K562 (cell line): ENCODE measurements at regions not wholly inside any gene's neighbourhood (a gene's known extent, or its start where the extent isn't known, plus 50 kb on each side); places are given as distances from the start of the nearest gene placed in this dataset.

ENCODE experiments used
- SFPQ ChIP-seq: fragments of 200-400 bp; formaldehyde crosslinking; IDR thresholded peaks from 2 replicates; pipeline ENCODE4 v1.6.1; 2017; ENCODE audit warnings: mild to moderate bottlenecking, low read depth, low read length, moderate library complexity
- SP1 ChIP-seq: sonication (generic); formaldehyde crosslinking; IDR thresholded peaks from 2 replicates; pipeline ENCODE4 v1.8.1; 2022; ENCODE audit warnings: mild to moderate bottlenecking, missing genetic modification reagents
- TF ChIP-seq, protein P1 (sequence below): fragments of 450-650 bp; IDR thresholded peaks from 2 replicates; pipeline ENCODE4 v1.6.1; 2016; ENCODE audit warnings: mild to moderate bottlenecking, moderate library complexity
- TF ChIP-seq, protein P2 (sequence below): fragments of 250-450 bp; sonication (Bioruptor Pico); IDR thresholded peaks from 2 replicates; pipeline ENCODE4 v1.4.0; 2020; ENCODE audit warnings: mild to moderate bottlenecking
- TF ChIP-seq, protein P3 (sequence below): sonication (generic); formaldehyde crosslinking; IDR thresholded peaks from 2 replicates; pipeline ENCODE4 v1.9.0; 2022; ENCODE audit warnings: mild to moderate bottlenecking, missing genetic modification reagents

DNA sequence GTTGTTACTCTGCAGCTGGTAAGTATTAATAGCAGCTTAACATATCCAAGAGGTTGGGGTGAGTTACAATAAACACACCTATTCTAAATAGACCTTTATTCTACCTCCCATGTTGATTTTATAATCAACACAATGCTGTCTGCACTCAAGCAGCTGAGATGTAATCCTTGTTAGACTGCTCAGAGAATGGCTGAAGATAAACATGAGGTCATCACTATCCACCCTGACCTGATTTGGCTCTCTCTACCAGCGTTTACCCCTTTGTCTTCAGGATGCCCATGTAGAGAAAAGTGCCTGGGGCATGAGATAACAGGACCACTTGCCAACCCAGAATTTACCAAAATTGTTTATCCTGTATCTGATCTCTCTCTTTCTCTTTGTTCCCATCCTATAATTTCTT is 220.7 kb upstream of the DEFB112 start (continued):
- TF ChIP-seq, protein P1, sequence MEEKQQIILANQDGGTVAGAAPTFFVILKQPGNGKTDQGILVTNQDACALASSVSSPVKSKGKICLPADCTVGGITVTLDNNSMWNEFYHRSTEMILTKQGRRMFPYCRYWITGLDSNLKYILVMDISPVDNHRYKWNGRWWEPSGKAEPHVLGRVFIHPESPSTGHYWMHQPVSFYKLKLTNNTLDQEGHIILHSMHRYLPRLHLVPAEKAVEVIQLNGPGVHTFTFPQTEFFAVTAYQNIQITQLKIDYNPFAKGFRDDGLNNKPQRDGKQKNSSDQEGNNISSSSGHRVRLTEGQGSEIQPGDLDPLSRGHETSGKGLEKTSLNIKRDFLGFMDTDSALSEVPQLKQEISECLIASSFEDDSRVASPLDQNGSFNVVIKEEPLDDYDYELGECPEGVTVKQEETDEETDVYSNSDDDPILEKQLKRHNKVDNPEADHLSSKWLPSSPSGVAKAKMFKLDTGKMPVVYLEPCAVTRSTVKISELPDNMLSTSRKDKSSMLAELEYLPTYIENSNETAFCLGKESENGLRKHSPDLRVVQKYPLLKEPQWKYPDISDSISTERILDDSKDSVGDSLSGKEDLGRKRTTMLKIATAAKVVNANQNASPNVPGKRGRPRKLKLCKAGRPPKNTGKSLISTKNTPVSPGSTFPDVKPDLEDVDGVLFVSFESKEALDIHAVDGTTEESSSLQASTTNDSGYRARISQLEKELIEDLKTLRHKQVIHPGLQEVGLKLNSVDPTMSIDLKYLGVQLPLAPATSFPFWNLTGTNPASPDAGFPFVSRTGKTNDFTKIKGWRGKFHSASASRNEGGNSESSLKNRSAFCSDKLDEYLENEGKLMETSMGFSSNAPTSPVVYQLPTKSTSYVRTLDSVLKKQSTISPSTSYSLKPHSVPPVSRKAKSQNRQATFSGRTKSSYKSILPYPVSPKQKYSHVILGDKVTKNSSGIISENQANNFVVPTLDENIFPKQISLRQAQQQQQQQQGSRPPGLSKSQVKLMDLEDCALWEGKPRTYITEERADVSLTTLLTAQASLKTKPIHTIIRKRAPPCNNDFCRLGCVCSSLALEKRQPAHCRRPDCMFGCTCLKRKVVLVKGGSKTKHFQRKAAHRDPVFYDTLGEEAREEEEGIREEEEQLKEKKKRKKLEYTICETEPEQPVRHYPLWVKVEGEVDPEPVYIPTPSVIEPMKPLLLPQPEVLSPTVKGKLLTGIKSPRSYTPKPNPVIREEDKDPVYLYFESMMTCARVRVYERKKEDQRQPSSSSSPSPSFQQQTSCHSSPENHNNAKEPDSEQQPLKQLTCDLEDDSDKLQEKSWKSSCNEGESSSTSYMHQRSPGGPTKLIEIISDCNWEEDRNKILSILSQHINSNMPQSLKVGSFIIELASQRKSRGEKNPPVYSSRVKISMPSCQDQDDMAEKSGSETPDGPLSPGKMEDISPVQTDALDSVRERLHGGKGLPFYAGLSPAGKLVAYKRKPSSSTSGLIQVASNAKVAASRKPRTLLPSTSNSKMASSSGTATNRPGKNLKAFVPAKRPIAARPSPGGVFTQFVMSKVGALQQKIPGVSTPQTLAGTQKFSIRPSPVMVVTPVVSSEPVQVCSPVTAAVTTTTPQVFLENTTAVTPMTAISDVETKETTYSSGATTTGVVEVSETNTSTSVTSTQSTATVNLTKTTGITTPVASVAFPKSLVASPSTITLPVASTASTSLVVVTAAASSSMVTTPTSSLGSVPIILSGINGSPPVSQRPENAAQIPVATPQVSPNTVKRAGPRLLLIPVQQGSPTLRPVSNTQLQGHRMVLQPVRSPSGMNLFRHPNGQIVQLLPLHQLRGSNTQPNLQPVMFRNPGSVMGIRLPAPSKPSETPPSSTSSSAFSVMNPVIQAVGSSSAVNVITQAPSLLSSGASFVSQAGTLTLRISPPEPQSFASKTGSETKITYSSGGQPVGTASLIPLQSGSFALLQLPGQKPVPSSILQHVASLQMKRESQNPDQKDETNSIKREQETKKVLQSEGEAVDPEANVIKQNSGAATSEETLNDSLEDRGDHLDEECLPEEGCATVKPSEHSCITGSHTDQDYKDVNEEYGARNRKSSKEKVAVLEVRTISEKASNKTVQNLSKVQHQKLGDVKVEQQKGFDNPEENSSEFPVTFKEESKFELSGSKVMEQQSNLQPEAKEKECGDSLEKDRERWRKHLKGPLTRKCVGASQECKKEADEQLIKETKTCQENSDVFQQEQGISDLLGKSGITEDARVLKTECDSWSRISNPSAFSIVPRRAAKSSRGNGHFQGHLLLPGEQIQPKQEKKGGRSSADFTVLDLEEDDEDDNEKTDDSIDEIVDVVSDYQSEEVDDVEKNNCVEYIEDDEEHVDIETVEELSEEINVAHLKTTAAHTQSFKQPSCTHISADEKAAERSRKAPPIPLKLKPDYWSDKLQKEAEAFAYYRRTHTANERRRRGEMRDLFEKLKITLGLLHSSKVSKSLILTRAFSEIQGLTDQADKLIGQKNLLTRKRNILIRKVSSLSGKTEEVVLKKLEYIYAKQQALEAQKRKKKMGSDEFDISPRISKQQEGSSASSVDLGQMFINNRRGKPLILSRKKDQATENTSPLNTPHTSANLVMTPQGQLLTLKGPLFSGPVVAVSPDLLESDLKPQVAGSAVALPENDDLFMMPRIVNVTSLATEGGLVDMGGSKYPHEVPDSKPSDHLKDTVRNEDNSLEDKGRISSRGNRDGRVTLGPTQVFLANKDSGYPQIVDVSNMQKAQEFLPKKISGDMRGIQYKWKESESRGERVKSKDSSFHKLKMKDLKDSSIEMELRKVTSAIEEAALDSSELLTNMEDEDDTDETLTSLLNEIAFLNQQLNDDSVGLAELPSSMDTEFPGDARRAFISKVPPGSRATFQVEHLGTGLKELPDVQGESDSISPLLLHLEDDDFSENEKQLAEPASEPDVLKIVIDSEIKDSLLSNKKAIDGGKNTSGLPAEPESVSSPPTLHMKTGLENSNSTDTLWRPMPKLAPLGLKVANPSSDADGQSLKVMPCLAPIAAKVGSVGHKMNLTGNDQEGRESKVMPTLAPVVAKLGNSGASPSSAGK = no peak
- TF ChIP-seq SFPQ (no peak), SP1 (CRISPR knock-in tag) (no peak)
- TF ChIP-seq, protein P2, sequence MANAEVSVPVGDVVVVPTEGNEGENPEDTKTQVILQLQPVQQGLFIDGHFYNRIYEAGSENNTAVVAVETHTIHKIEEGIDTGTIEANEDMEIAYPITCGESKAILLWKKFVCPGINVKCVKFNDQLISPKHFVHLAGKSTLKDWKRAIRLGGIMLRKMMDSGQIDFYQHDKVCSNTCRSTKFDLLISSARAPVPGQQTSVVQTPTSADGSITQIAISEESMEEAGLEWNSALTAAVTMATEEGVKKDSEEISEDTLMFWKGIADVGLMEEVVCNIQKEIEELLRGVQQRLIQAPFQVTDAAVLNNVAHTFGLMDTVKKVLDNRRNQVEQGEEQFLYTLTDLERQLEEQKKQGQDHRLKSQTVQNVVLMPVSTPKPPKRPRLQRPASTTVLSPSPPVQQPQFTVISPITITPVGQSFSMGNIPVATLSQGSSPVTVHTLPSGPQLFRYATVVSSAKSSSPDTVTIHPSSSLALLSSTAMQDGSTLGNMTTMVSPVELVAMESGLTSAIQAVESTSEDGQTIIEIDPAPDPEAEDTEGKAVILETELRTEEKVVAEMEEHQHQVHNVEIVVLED (CRISPR knock-in tag) = no peak
- TF ChIP-seq, protein P3, sequence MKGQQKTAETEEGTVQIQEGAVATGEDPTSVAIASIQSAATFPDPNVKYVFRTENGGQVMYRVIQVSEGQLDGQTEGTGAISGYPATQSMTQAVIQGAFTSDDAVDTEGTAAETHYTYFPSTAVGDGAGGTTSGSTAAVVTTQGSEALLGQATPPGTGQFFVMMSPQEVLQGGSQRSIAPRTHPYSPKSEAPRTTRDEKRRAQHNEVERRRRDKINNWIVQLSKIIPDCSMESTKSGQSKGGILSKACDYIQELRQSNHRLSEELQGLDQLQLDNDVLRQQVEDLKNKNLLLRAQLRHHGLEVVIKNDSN (CRISPR knock-in tag) = no peak
